ENCODE measurements at regions not wholly inside any gene's neighbourhood (a gene's known extent, or its start where the extent isn't known, plus 50 kb on each side); places are given as distances from the start of the nearest gene placed in this dataset.
"Not testable (repeated sequence)": the region's sequence is repeated elsewhere in the genome, so short reads cannot be mapped to it uniquely, and the experiment has no call there.

DNA sequence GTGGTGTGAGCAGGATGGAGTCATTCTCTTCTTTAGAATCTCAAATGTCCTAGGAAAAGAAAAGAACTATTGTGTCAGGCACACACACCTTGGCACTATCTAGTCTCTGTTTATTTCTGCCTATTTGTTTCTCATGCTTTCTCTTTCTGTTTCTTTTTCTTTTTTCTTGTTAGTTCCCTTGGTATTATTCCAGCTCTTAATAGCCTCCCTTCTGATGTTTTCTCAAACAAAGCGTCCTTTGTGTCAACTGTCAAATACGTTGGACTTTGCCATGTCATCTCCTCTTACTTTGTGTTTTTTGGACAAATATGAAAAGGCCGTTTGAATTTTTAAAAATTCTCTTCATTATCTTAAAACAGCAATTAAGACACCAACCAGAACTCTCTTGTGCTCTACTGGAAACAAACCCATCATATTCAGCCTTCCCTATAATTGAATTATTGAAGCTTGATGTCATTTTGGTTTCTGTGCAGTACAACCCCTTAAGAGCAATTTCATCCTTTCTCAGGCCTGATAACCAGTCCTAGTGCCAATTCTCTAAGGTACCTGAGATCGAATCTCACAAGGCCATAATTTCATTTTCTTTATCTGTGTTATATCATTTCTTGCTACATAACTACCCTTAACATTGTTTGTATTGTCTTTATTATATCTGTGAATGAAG is 497.8 kb upstream of the NRP1 start:
- FAIRE-seq, result no peak
- TF ChIP-seq POLR2A (IDR thresholded peaks at IDR 0.05; ENCODE audit: low read depth, low read length), result no peak
- TF ChIP-seq POLR2AphosphoS5 (IDR thresholded peaks at IDR 0.05; ENCODE audit: low read depth, low read length), result no peak
- no peak for TF ChIP-seq SPI1 (IDR thresholded peaks at IDR 0.05; ENCODE audit: low read depth, low read length)
- no peak for TF ChIP-seq TAF1 (IDR thresholded peaks at IDR 0.05; ENCODE audit: low read depth, low read length)
- no peak for TF ChIP-seq POU2F2 (IDR thresholded peaks at IDR 0.05; ENCODE audit: low read depth, low read length)
- no peak for TF ChIP-seq PAX5 (IDR thresholded peaks at IDR 0.05; ENCODE audit: insufficient read depth, low read length, severe bottlenecking)
- DNase-seq (ENCODE audit: insufficient read length, low spot score), result no peak

GRCh38 chr10:33831591-33831990 is 497.1 kb upstream of the NRP1 start:
- no peak for FAIRE-seq
- TF ChIP-seq POLR2AphosphoS5 (IDR thresholded peaks at IDR 0.05; ENCODE audit: low read depth, low read length) (no peak), POU2F2 (IDR thresholded peaks at IDR 0.05; ENCODE audit: low read depth, low read length) (no peak), SPI1 (IDR thresholded peaks at IDR 0.05; ENCODE audit: low read depth, low read length) (no peak), PAX5 (IDR thresholded peaks at IDR 0.05; ENCODE audit: insufficient read depth, low read length, severe bottlenecking) (no peak), TAF1 (IDR thresholded peaks at IDR 0.05; ENCODE audit: low read depth, low read length) (no peak), POLR2A (IDR thresholded peaks at IDR 0.05; ENCODE audit: low read depth, low read length) (no peak)
- no peak for DNase-seq (ENCODE audit: insufficient read length, low spot score)

DNA sequence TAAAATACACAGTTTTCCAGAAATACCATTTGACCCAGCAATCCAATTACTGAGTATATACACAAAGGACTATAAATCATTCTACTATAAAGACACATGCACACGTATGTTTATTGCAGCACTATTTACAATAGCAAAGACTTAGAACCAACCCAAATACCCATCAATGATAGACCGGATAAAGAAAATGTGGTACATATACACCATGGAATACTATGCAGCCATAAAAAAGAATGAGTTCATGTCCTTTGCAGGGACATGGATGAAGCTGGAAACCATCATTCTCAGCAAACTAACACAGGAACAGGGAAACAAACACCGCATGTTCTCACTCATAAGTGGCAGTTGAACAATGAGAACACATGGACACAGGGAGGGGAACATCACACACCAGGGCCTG is 495.4 kb upstream of the NRP1 start:
- DNase-seq (ENCODE audit: insufficient read length, low spot score); FAIRE-seq: not testable (repeated sequence)

DNA sequence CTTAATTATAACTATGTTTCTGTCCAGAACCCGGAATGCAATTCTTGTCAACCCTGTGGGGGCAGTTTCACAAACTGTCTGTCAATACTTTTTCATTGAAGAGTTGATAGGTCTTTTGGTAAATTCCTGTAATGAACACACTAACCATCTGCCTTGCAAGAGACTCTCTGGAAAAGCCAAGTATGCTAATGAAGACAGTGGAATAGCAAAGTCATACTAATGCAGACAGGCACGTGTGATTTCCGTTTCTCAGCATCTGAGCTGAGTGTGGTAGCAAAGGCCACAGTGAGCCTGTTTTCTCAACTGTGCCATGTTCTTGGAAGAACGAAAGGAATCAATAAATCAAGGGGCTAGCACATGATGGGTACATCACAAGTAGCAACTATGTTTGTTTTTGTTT is 494.1 kb upstream of the NRP1 start:
- DNase-seq (ENCODE audit: insufficient read length, low spot score), result no peak
- no peak for TF ChIP-seq POLR2A (IDR thresholded peaks at IDR 0.05; ENCODE audit: low read depth, low read length)
- no peak for TF ChIP-seq PAX5 (IDR thresholded peaks at IDR 0.05; ENCODE audit: insufficient read depth, low read length, severe bottlenecking)
- TF ChIP-seq SPI1 (IDR thresholded peaks at IDR 0.05; ENCODE audit: low read depth, low read length), result no peak
- no peak for TF ChIP-seq POU2F2 (IDR thresholded peaks at IDR 0.05; ENCODE audit: low read depth, low read length)
- no peak for TF ChIP-seq POLR2AphosphoS5 (IDR thresholded peaks at IDR 0.05; ENCODE audit: low read depth, low read length)
- TF ChIP-seq TAF1 (IDR thresholded peaks at IDR 0.05; ENCODE audit: low read depth, low read length), result no peak
- FAIRE-seq, result no peak

GRCh38 chr10:33826186-33826585 is 491.7 kb upstream of the NRP1 start:
- DNase-seq (ENCODE audit: insufficient read length, low spot score) (no peak), FAIRE-seq (no peak)
- TF ChIP-seq SPI1 (IDR thresholded peaks at IDR 0.05; ENCODE audit: low read depth, low read length) (no peak), POU2F2 (IDR thresholded peaks at IDR 0.05; ENCODE audit: low read depth, low read length) (no peak), POLR2AphosphoS5 (IDR thresholded peaks at IDR 0.05; ENCODE audit: low read depth, low read length) (no peak), PAX5 (IDR thresholded peaks at IDR 0.05; ENCODE audit: insufficient read depth, low read length, severe bottlenecking) (no peak)

GRCh38 chr10:33822774-33823173 is 488.3 kb upstream of the NRP1 start:
- TF ChIP-seq POU2F2 (IDR thresholded peaks at IDR 0.05; ENCODE audit: low read depth, low read length), result no peak
- no peak for TF ChIP-seq SPI1 (IDR thresholded peaks at IDR 0.05; ENCODE audit: low read depth, low read length)
- TF ChIP-seq PAX5 (IDR thresholded peaks at IDR 0.05; ENCODE audit: insufficient read depth, low read length, severe bottlenecking), result no peak
- no peak for TF ChIP-seq POLR2AphosphoS5 (IDR thresholded peaks at IDR 0.05; ENCODE audit: low read depth, low read length)
- TF ChIP-seq TAF1 (IDR thresholded peaks at IDR 0.05; ENCODE audit: low read depth, low read length), result no peak
- no peak for TF ChIP-seq POLR2A (IDR thresholded peaks at IDR 0.05; ENCODE audit: low read depth, low read length)
- DNase-seq (ENCODE audit: insufficient read length, low spot score), result no peak
- FAIRE-seq, result no peak

DNA sequence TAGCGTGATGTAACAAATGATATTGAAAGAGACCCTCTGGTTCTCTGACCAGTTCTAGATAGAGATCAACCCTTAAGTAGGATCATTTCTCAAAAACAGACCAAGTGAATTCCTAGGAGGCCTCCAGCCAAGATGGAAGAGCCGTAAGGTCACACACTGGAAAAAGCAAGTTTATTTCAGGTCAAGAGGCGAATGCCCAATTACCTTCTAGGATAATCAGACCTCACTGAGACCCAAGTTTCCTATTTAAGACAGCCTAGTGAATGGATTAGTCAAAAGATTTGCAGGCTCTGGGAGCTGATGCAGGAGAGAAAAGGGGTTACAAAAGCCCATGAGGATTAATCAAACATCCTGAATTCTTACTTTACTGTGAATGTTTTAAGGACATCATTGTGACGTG is 486.1 kb upstream of the NRP1 start:
- FAIRE-seq (no peak), DNase-seq (ENCODE audit: insufficient read length, low spot score) (no peak)
- TF ChIP-seq PAX5 (IDR thresholded peaks at IDR 0.05; ENCODE audit: insufficient read depth, low read length, severe bottlenecking), result no peak
- no peak for TF ChIP-seq SPI1 (IDR thresholded peaks at IDR 0.05; ENCODE audit: low read depth, low read length)
- TF ChIP-seq POLR2AphosphoS5 (IDR thresholded peaks at IDR 0.05; ENCODE audit: low read depth, low read length), result no peak
- no peak for TF ChIP-seq POLR2A (IDR thresholded peaks at IDR 0.05; ENCODE audit: low read depth, low read length)
- TF ChIP-seq TAF1 (IDR thresholded peaks at IDR 0.05; ENCODE audit: low read depth, low read length), result no peak
- no peak for TF ChIP-seq POU2F2 (IDR thresholded peaks at IDR 0.05; ENCODE audit: low read depth, low read length)

GRCh38 chr10:33819206-33819605 is 484.7 kb upstream of the NRP1 start:
- no peak for DNase-seq (ENCODE audit: insufficient read length, low spot score)
- no peak for FAIRE-seq
- TF ChIP-seq TAF1 (IDR thresholded peaks at IDR 0.05; ENCODE audit: low read depth, low read length), result no peak
- no peak for TF ChIP-seq POU2F2 (IDR thresholded peaks at IDR 0.05; ENCODE audit: low read depth, low read length)
- no peak for TF ChIP-seq SPI1 (IDR thresholded peaks at IDR 0.05; ENCODE audit: low read depth, low read length)
- no peak for TF ChIP-seq POLR2A (IDR thresholded peaks at IDR 0.05; ENCODE audit: low read depth, low read length)
- TF ChIP-seq POLR2AphosphoS5 (IDR thresholded peaks at IDR 0.05; ENCODE audit: low read depth, low read length), result no peak
- no peak for TF ChIP-seq PAX5 (IDR thresholded peaks at IDR 0.05; ENCODE audit: insufficient read depth, low read length, severe bottlenecking)

GRCh38 chr10:33818343-33818742 is 483.9 kb upstream of the NRP1 start:
- DNase-seq (ENCODE audit: insufficient read length, low spot score) (no peak), FAIRE-seq (no peak)
- TF ChIP-seq SPI1 (IDR thresholded peaks at IDR 0.05; ENCODE audit: low read depth, low read length), result no peak
- TF ChIP-seq PAX5 (IDR thresholded peaks at IDR 0.05; ENCODE audit: insufficient read depth, low read length, severe bottlenecking), result no peak
- TF ChIP-seq POU2F2 (IDR thresholded peaks at IDR 0.05; ENCODE audit: low read depth, low read length), result no peak
- no peak for TF ChIP-seq POLR2A (IDR thresholded peaks at IDR 0.05; ENCODE audit: low read depth, low read length)
- TF ChIP-seq TAF1 (IDR thresholded peaks at IDR 0.05; ENCODE audit: low read depth, low read length), result no peak
- TF ChIP-seq POLR2AphosphoS5 (IDR thresholded peaks at IDR 0.05; ENCODE audit: low read depth, low read length), result no peak

DNA sequence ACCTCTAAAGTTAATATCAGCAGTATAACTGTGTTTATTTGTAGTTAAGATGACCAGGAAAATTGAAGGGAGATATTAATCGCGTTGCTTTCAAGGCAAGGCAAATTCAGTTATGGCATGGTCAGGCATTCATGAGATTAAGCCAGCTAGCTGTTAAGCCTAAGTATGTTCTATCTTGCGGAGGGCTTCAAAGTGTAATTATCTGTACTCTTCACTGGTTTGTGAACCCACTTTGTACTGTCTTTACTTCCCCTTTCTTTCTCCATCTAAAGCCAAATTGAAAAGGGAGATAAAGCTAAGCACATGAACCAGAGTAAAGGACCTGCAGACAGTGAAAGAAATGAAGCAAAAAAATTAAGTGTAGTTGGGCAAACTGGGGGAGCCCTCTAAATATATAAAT is 483.1 kb upstream of the NRP1 start:
- no peak for TF ChIP-seq SPI1 (IDR thresholded peaks at IDR 0.05; ENCODE audit: low read depth, low read length)
- FAIRE-seq (no peak), DNase-seq (ENCODE audit: insufficient read length, low spot score) (no peak)

Measured in GM12891 (cell line).